ENCODE measurements at regions not wholly inside any gene's neighbourhood (a gene's known extent, or its start where the extent isn't known, plus 50 kb on each side); places are given as distances from the start of the nearest gene placed in this dataset.

DNA sequence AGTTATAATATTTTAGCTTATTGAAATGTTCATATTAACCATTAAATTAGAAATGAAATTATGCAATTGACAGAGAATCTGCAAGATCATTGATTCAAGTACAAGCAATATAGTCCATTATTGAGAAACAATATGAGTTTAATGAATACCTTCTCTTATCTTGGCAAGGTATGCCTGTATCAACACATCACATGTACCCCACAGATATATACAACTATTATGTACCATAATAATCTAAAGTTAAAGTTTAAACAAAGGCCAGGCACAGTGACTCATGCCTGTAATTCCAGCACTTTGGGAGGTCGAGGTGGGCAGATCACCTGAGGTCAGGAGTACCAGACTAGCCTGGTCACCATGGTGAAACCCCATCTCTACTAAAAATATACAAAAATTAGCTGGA is 514.7 kb downstream of the PCDH7 start:
- TF ChIP-seq, protein P1, sequence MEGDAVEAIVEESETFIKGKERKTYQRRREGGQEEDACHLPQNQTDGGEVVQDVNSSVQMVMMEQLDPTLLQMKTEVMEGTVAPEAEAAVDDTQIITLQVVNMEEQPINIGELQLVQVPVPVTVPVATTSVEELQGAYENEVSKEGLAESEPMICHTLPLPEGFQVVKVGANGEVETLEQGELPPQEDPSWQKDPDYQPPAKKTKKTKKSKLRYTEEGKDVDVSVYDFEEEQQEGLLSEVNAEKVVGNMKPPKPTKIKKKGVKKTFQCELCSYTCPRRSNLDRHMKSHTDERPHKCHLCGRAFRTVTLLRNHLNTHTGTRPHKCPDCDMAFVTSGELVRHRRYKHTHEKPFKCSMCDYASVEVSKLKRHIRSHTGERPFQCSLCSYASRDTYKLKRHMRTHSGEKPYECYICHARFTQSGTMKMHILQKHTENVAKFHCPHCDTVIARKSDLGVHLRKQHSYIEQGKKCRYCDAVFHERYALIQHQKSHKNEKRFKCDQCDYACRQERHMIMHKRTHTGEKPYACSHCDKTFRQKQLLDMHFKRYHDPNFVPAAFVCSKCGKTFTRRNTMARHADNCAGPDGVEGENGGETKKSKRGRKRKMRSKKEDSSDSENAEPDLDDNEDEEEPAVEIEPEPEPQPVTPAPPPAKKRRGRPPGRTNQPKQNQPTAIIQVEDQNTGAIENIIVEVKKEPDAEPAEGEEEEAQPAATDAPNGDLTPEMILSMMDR (IDR thresholded peaks at IDR 0.05): no peak
- TF ChIP-seq POLR2A (IDR thresholded peaks at IDR 0.05; ENCODE audit: low read depth): no peak
- no peak for TF ChIP-seq EP300 (IDR thresholded peaks at IDR 0.05)
- no peak for TF ChIP-seq POLR2AphosphoS5 (IDR thresholded peaks at IDR 0.05)
